NCI-H1048 (cell line): ENCODE measurements at regions not wholly inside any gene's neighbourhood (a gene's known extent, or its start where the extent isn't known, plus 50 kb on each side); places are given as distances from the start of the nearest gene placed in this dataset.
"Not testable (repeated sequence)": the region's sequence is repeated elsewhere in the genome, so short reads cannot be mapped to it uniquely, and the experiment has no call there.

Experiments
- DNase-seq: peaks from one replicate; lab custom pipeline; 2025; lab: John Stamatoyannopoulos, UW

DNA sequence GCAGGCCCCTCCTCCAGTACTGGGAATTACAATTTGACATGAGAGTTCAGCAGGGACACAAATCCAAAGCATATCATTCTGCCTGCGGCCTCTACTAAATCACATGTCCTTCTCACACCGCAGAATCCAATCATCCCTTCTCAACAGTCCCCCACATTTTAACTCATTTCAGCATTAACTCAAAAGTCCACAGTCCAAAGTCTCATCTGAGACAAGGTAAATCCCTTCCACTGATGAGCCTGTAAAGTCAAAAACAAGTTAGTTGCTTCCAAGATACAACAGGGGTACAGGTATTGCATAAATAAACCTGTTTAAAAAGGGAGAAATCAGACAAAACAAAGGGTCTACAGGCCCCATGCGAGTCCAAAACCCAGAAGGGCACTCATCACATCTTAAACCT, 64.0 kb downstream of the EBNA1BP2 start:
- DNase-seq, result no peak

DNA sequence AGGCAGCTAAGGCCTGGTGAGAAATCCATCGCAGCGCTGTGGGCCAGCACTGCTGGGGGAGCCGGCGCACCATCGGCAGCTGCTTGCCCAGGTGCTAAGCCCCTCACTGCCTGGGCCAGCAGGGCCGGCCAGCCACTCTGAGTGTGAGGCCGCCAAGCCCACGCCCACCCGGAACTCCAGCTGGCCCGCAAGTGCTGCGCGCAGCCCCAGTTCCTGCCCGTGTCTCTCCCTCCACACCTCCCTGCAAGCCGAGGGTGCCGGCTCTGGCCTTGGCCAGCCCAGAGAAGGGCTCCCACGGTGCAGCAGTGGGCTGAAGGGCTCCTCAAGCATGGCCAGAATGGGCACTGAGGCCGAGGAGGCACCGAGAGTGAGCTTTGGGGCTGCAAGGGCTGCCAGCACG, 64.4 kb downstream of the EBNA1BP2 start:
- no peak for DNase-seq

DNA sequence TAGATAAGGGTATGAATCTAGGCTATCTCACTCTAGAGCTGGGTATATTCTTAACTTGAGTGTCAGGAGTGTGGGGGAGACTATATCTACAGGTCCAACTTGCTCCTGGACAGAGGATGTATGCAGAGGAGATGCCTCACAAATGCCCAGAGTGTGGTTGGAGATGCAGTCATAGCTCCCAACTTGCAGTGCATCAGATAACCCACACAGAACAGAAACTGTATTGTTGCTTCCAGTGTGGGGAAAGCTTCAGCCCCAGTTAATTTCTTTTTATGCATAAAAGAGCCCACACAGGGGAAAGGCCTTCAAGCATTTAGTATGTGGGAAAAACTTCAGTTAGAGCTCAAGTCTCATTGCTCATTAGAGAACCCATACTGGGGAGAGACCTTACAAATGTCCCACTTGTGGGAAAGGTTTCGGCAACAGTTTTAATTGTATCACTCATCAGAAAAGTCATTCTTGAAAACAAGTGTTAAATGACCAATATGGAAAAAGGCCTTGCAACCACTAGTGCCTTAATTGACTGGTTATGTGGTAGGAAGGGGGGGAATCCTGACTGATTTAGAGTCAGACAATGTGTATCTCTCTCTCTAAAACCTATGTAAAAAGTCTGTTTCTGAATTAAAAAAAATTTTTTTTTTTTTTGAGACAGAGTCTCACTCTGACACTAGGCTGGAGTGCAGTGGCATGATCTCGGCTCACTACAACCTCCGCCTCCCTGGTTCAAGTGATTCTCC, 67.9 kb downstream of the EBNA1BP2 start:
- DNase-seq, result no peak

- DNase-seq, result no peak
Measured at GRCh38 chr1:43101061-43101460, 71.0 kb downstream of the EBNA1BP2 start.

DNA sequence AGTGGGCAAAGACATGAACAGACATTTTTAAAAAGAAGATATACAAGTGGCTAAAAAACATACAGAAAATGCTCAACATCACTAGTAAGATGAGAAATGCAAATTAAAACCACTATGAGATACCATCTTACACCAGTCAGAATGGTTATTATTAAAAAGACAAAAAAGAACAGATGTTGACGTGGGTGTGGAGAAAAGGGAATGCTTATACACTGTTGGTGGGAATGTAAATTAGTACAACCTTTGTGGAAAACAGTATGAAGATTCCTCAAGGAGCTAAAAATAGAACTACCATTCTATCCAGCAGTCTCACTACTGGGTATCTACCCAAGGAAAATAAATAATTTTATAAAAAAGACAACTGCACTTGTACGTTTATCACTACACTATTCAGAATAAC, 73.9 kb downstream of the EBNA1BP2 start:
- DNase-seq, result no peak

DNA sequence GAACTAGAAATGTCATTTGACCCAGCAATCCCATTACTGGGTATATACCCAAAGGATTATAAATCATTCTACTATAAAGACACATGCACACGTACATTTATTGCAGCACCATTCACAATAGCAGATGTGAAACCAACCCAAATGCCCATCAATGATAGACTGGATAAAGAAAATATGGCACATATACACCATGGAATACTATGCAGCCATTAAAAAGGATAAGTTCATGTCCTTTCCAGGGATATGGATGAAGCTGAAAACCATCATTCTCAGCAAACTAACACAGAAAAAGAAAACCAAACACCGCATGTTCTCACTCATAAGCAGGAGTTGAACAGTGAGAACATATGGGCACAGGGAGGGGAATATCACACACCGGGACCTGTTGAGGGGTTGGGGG, 75.6 kb downstream of the EBNA1BP2 start:
- DNase-seq, result not testable (repeated sequence)

DNA sequence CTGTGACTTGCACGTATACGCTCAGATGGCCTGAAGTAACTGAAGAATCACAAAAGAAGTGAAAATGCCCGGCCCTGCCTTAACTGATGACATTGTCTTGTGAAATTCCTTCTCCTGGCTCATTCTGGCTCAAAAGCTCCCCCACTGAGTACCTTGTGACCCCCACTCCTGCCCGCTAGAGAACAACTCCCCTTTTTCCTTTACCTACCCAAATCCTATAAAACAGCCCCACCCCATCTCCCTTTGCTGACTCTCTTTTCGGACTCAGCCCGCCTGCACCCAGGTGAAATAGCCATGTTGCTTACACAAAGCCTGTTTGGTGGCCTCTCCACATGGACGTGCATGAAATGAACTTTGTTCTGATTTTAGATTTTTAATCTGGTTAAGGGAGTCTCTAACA, 81.3 kb downstream of the EBNA1BP2 start:
- not testable (repeated sequence) for DNase-seq

DNA sequence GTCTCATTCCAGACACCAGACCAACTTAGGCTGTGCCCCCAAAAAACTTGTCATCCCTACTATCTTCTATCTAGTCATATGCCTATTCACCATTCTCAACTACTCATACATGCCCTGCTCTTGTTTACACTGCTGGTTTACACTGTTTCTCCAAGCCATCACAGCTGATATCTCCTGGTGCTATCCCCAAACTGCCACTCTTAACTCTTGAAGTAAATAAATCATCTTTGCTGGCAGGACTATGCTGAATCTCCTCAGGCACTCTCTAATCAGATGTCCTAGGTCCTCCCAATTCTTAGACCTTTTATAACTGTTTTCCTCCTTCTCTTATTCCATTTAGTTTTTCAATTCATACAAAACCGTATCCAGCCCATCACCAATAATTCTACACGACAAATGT, 81.9 kb downstream of the EBNA1BP2 start:
- not testable (repeated sequence) for DNase-seq

DNA sequence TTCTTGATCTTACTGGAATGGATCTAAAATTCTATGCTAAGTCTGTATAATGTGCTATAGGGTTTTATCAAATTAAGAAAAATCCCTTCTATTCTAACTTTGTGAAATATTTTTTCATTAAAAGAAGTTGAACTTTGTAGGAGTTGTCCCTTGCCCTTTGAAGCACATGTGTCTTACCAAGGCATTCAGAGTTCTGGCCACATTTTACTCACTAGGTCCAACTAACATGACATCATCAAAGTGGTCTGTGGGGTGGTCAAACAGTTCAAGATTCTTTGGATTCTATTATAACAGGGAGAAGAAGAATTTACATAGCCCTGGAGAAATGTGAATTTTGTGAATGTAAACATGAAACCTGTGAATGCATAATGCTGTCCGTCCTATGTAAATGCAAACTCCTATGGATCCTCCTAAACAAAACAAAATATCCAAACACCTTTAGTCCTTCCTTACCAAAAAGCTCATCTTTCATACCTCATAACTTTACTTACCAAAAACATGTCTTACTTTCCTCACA, 88.7 kb downstream of the EBNA1BP2 start:
- DNase-seq, result no peak

- no peak for DNase-seq
Measured at GRCh38 chr1:43082740-43083139, 89.3 kb downstream of the EBNA1BP2 start.

DNA sequence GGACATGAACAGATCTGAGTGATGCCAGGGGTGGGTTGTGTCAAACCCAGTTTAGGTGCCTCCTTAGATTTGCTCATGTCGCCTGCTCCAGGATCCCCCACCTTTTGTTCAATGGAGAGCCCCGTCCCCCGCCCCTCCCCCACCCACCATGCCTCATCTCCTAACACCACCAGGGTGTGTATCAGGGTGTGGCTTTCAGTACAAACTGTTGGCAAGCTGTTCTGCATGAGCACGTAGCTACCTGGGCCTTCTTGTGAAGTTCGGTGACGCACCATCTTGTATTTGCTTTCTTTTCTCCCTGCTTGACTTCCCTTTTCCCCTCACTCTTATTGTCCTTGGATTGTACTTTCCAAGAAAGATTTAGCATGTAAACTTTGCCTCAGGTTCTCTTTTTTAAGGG, 94.8 kb downstream of the EBNA1BP2 start:
- no peak for DNase-seq

DNA sequence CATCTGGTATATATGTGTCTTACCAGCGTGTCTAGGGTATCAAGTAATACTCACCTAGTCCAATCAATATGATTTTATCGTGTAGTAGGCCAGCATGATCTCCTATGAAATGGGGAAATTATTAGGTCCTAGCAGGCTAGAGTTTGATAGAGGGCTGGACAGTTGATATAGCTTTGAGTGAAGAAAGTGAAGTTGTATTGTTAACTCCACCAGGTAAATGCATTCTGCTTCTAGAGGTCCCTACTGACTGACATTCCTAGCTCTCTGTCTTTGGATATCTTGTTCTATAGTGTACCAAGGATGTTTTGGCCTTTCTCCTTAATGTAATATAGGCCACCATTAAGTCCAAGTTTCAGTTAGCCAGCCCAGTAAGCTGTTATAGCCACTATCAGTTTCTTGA, 97.4 kb downstream of the EBNA1BP2 start:
- no peak for DNase-seq

DNA sequence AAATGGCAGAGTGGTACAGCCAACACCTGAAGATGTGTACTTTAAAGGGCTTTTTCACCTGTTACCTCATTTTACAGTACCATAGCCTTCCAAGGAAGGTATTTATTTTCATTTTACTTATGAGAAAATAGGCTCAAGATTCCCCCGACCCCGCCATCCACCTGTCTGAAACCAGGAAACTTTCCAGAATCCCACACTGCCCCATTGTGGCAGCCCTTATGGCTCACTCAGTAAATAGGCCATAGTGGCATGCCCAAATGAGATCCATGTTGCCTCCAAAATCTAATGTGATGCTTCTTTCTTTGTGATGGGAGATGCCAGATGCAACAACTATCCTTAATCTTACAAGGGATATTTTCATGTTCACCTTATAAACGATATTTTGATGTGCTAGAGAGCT, 97.8 kb downstream of the EBNA1BP2 start:
- no peak for DNase-seq

GRCh38 chr1:43073490-43074230, 98.4 kb downstream of the EBNA1BP2 start:
- peak; percentile 50 for DNase-seq

DNA sequence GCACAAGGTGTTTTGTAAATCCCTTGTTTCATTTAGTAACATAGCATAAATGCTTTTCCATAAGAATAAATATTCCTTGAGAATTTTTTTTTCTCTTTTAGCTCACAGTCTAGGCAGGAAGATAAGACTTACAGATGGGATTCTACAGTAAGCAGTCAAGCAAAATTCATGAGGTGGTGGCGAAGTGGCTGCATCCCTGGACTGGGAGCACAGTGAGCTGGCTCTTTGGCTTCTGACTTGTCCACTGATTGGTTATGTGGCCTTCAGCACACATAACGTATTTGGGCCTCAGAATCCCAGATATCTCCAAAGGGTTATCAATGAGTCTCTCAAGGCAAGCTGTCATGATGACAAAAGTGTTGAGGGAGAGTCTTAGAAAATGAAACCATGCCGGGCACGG, 99.8 kb downstream of the EBNA1BP2 start:
- DNase-seq, result no peak

GRCh38 chr1:43071241-43071640, 100.8 kb downstream of the EBNA1BP2 start:
- no peak for DNase-seq

DNA sequence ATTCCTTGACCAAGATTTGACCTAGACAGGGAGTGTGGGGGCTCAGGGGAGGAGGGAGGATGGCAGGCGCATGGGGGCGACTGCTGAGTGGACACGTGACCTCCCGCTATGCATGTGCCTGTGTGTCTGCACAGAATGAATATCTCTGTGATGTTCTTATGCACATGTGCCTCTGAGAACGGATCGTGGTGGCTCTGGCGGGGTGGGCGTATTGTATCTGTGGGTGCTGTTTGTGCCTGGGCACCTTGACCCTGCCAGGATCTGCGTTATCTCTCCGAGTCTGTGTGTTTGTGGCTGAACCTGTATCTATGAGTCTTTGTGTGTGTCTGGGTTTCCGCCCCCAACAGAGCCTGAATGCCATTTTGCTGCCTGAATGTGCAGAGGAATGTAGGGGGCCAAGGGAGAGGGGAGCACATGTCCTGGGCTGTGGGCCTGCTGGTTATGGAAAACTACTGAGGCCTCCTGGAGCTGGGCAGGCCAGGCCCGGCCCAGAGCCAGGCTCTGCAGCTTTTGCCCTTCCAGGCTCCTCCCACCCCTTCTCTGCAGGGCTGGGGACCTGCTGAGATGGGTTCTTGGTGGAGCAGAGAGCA, 102.5 kb downstream of the EBNA1BP2 start:
- DNase-seq, result no peak

- DNase-seq, result no peak
Measured at GRCh38 chr1:43068911-43069310, 103.2 kb downstream of the EBNA1BP2 start.

- DNase-seq, result no peak
Measured at GRCh38 chr1:43067977-43068751, 103.9 kb downstream of the EBNA1BP2 start.

DNA sequence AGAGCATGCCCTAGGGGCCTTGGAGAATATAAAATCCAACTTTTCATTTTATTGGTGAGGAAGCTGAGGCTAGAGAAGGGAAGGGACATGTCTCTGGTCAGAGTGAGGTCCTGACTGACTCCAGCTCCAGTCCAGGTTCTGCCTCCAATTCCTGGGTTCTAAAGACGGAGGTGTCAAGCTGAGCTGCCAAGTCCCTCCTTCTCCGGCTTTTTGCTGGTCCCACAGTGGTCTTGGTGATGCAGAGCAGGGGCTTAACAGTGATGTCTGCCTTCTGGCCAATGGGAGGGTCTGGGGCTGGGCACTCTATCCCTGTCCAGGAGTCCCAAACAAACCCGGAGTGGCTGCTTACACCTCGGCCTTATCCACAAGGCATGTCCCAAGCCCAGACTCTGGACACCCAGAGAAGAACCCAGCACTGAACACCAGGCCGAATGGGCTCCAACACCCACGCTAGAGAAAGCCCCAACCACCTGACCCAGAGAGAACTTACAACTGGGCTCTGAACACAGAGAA, 104.8 kb downstream of the EBNA1BP2 start:
- no peak for DNase-seq

- no peak for DNase-seq
Measured at GRCh38 chr1:43066578-43066977, 105.5 kb downstream of the EBNA1BP2 start.
